Breast epithelium (tissue), 3 donors: ENCODE measurements at regions not wholly inside any gene's neighbourhood (a gene's known extent, or its start where the extent isn't known, plus 50 kb on each side); places are given as distances from the start of the nearest gene placed in this dataset.

Experiments
- CTCF ChIP-seq, 3 donors: fragments of 450-650 bp; IDR thresholded peaks; one replicate each; pipeline ENCODE4 v1.5.1; 2016 to 2017; ENCODE audit warnings: antibody characterized with exemption in 3 of 3, mild to moderate bottlenecking in 3 of 3, moderate library complexity in 3 of 3
- POLR2AphosphoS5 ChIP-seq, 3 donors: sonication (generic); formaldehyde crosslinking; IDR thresholded peaks; one replicate each; pipeline ENCODE4 v1.6.1; 2017; ENCODE audit warnings: antibody characterized with exemption in 3 of 3

- TF ChIP-seq CTCF (IDR thresholded peaks at IDR 0.05) (no peak), POLR2AphosphoS5 (IDR thresholded peaks at IDR 0.05) (no peak)
Measured at GRCh38 chr22:47453049-47453448, 690.6 kb downstream of the TBC1D22A start.
